H1 (cell line): ENCODE measurements at regions not wholly inside any gene's neighbourhood (a gene's known extent, or its start where the extent isn't known, plus 50 kb on each side); places are given as distances from the start of the nearest gene placed in this dataset.

Experiments
- CTCF ChIA-PET: fragments of 300-600 bp; sonication (Branson Sonifier 250); formaldehyde crosslinking; loops from one replicate; lab custom pipeline; 2021; ENCODE audit not compliant: partially characterized antibody; lab: Charles Lee
- POLR2A ChIA-PET: fragments of 300-600 bp; sonication (Branson Sonifier 250); formaldehyde crosslinking; loops from one replicate; lab custom pipeline; 2021; ENCODE audit warnings: inconsistent platforms; ENCODE audit not compliant: partially characterized antibody; lab: Charles Lee
- DNase-seq, 2 experiments: peaks; one replicate each; pipeline versions ENCODE4 v3.0.0 to v3.0.0-alpha.2; 2010 to 2022; ENCODE audit warnings: low spot score in 2 of 2, low read depth in 1 of 2, mixed read lengths in 1 of 2
- FAIRE-seq: peaks from 2 replicates; lab custom pipeline; 2011; peaks lifted over from hg19 to GRCh38; lab: Jason Lieb, UNC
- H2AFZ ChIP-seq: 2 replicates; pipeline ENCODE4 v1.8.1; 2012; ENCODE audit warnings: low read length, inconsistent platforms
- H2AK5ac ChIP-seq: 2 replicates; pipeline ENCODE4 v1.6.1; 2013; ENCODE audit warnings: low read depth, low read length
- H2BK120ac ChIP-seq: replicated peaks from 2 replicates; pipeline ENCODE3; 2013; ENCODE audit warnings: low read depth, low read length, inconsistent platforms
- H2BK12ac ChIP-seq: 2 replicates; pipeline ENCODE4 v1.6.1; 2013; ENCODE audit warnings: low read depth, low read length
- H2BK15ac ChIP-seq: 2 replicates; pipeline ENCODE4 v1.6.1; 2013; ENCODE audit warnings: low read length
- H2BK20ac ChIP-seq: 2 replicates; pipeline ENCODE4 v1.6.1; 2013; ENCODE audit warnings: low read length
- H2BK5ac ChIP-seq: 2 replicates; pipeline ENCODE4 v1.6.1; 2013; ENCODE audit warnings: low read depth, low read length
- H3K14ac ChIP-seq: 2 replicates; pipeline ENCODE4 v1.6.1; 2013; ENCODE audit warnings: inconsistent platforms; ENCODE audit not compliant: insufficient read length
- H3K18ac ChIP-seq: 2 replicates; pipeline ENCODE4 v1.6.1; 2013; ENCODE audit warnings: low read length; ENCODE audit errors: extremely low read depth
- H3K23ac ChIP-seq: 2 replicates; pipeline ENCODE4 v1.6.1; 2013; ENCODE audit warnings: inconsistent platforms; ENCODE audit not compliant: insufficient read length
- H3K23me2 ChIP-seq: 2 replicates; pipeline ENCODE4 v1.6.1; 2013; ENCODE audit warnings: low read depth, low read length
- H3K27ac ChIP-seq: 2 replicates; pipeline ENCODE4 v1.6.1; 2011; ENCODE audit warnings: low read depth, low read length, inconsistent platforms
- H3K27me3 ChIP-seq, 4 experiments: replicated peaks in 1 of 4; 1 replicate in 1 of 4; 2 replicates in 3 of 4; pipeline versions ENCODE4 v1.6.1 to v1.8.1; 2011 to 2013; ENCODE audit warnings: low read length in 3 of 4, mild to moderate bottlenecking in 3 of 4, inconsistent platforms in 2 of 4, mixed read lengths in 2 of 4, moderate library complexity in 1 of 4; ENCODE audit not compliant: control insufficient read depth in 3 of 4, insufficient read depth in 3 of 4; ENCODE audit errors: extremely low read depth in 1 of 4
- H3K36me3 ChIP-seq, 4 experiments: 2 replicates each; pipeline versions ENCODE4 v1.6.1 to v1.8.1; 2011 to 2013; ENCODE audit warnings: mild to moderate bottlenecking in 4 of 4, low read length in 3 of 4, moderate library complexity in 2 of 4, control low read depth in 1 of 4, inconsistent platforms in 1 of 4; ENCODE audit not compliant: insufficient read depth in 4 of 4, control insufficient read depth in 2 of 4
- H3K4ac ChIP-seq: replicated peaks from 2 replicates; pipeline ENCODE3; 2013; ENCODE audit warnings: low read length, low read depth, mixed read lengths, inconsistent platforms; ENCODE audit not compliant: insufficient read length
- H3K4me1 ChIP-seq, 4 experiments: replicated peaks in 1 of 4; 1 replicate in 1 of 4; 2 replicates in 3 of 4; pipeline versions ENCODE4 v1.6.1 to v1.8.1; 2011 to 2013; ENCODE audit warnings: low read length in 3 of 4, inconsistent platforms in 2 of 4, mixed read lengths in 1 of 4; ENCODE audit not compliant: insufficient read depth in 4 of 4, control insufficient read depth in 3 of 4
- H3K4me2 ChIP-seq, 2 experiments: 2 replicates each; pipeline versions ENCODE4 v1.6.1 to v1.8.1; 2011 to 2013; ENCODE audit warnings: low read depth in 2 of 2, low read length in 2 of 2, control low read depth in 1 of 2, inconsistent platforms in 1 of 2, mild to moderate bottlenecking in 1 of 2; ENCODE audit not compliant: insufficient read depth in 1 of 2
- H3K4me3 ChIP-seq, 4 experiments: fragments of 200-600, 300-600 bp in 1 of 4; sonication (generic), shearing (Covaris generic), sonication (Bioruptor Twin) in 1 of 4; 2 replicates each; pipeline versions ENCODE4 v1.5.1 to v1.8.1; 2011 to 2016; ENCODE audit warnings: low read length in 4 of 4, low read depth in 3 of 4, control low read depth in 2 of 4, inconsistent platforms in 2 of 4, mild to moderate bottlenecking in 2 of 4, mixed read lengths in 1 of 4, moderate library complexity in 1 of 4; ENCODE audit not compliant: insufficient read depth in 2 of 4; ENCODE audit errors: extremely low read depth in 1 of 4
- H3K56ac ChIP-seq: replicated peaks from 2 replicates; pipeline ENCODE3; 2013; ENCODE audit warnings: low read depth, mild to moderate bottlenecking, mixed read lengths, low read length, inconsistent platforms; ENCODE audit not compliant: insufficient read length
- H3K79me1 ChIP-seq: 2 replicates; pipeline ENCODE4 v1.6.1; 2013; ENCODE audit warnings: low read depth, low read length, control low read depth
- H3K79me2 ChIP-seq, 2 experiments: 2 replicates each; pipeline versions ENCODE4 v1.6.1 to v1.8.1; 2012 to 2013; ENCODE audit warnings: low read length in 2 of 2, mild to moderate bottlenecking in 2 of 2, inconsistent platforms in 1 of 2; ENCODE audit not compliant: insufficient read depth in 2 of 2, control insufficient read depth in 1 of 2
- H3K9ac ChIP-seq, 4 experiments: replicated peaks in 1 of 4; 1 replicate in 1 of 4; 2 replicates in 3 of 4; pipeline versions ENCODE4 v1.6.1 to v1.8.1; 2011 to 2013; ENCODE audit warnings: low read depth in 3 of 4, low read length in 3 of 4, control low read depth in 2 of 4, mild to moderate bottlenecking in 2 of 4, moderate library complexity in 2 of 4, inconsistent platforms in 1 of 4; ENCODE audit errors: extremely low read depth in 1 of 4
- H3K9me3 ChIP-seq, 2 experiments: 2 replicates each; pipeline versions ENCODE4 v1.6.1 to v1.8.1; 2012 to 2013; ENCODE audit warnings: mild to moderate bottlenecking in 2 of 2, moderate library complexity in 2 of 2, control low read depth in 1 of 2, inconsistent platforms in 1 of 2, low read depth in 1 of 2, low read length in 1 of 2, mixed read lengths in 1 of 2; ENCODE audit not compliant: insufficient read depth in 2 of 2
- H4K20me1 ChIP-seq, 2 experiments: replicated peaks in 1 of 2; 2 replicates each; pipeline versions ENCODE3 to v1.8.1; 2011 to 2013; ENCODE audit warnings: inconsistent platforms in 2 of 2, low read length in 2 of 2, mild to moderate bottlenecking in 1 of 2; ENCODE audit not compliant: insufficient read depth in 2 of 2, control insufficient read depth in 1 of 2
- H4K5ac ChIP-seq: 2 replicates; pipeline ENCODE4 v1.6.1; 2013; ENCODE audit warnings: low read length, low read depth, mixed read lengths, inconsistent platforms; ENCODE audit not compliant: insufficient read length
- H4K8ac ChIP-seq: 2 replicates; pipeline ENCODE4 v1.8.0; 2013; ENCODE audit warnings: mild to moderate bottlenecking, moderate library complexity, low read length, inconsistent platforms; ENCODE audit not compliant: insufficient read depth; ENCODE audit errors: extremely low read depth
- H4K91ac ChIP-seq: replicated peaks from 2 replicates; pipeline ENCODE3; 2013; ENCODE audit warnings: low read length, mixed read lengths, inconsistent platforms; ENCODE audit not compliant: insufficient read length
- POU5F1 ChIP-seq: IDR thresholded peaks from 2 replicates; pipeline ENCODE4 v1.6.1; 2011; ENCODE audit warnings: low read depth, mild to moderate bottlenecking, low read length, moderate library complexity
- WGBS, 2 experiments: shearing (Covaris generic) in 1 of 2; methylation state at CpG; one replicate each; pipeline versions ENCODE4 v1.1.6 to v1.1.7; 2013 to 2015; ENCODE audit warnings: low lambda C conversion rate in 2 of 2, mixed read lengths in 2 of 2, inconsistent platforms in 1 of 2, low coverage in 1 of 2, missing lambda C conversion rate in 1 of 2; ENCODE audit not compliant: insufficient replicate concordance in 2 of 2, insufficient coverage in 1 of 2, insufficient read length in 1 of 2; ENCODE audit errors: extremely low coverage in 1 of 2, missing lambda C conversion rate in 1 of 2; 5-methylcytosine and 5-hydroxymethylcytosine counted together

- WGBS, 2 experiments, result 85% methylated on average over 4 of the region's 4 CpGs; no CpG with 5 or more reads in 1 of the 2 experiments
- no peak overlapping the region for H3K4me3 ChIP-seq
- no peak overlapping the region for H2BK5ac ChIP-seq
- DNase-seq, result no peak
- H3K56ac ChIP-seq, result no peak overlapping the region
- no peak overlapping the region for H3K4me2 ChIP-seq
- FAIRE-seq, result no peak
- CTCF ChIA-PET, result no interaction called here
- no peak overlapping the region for H2AK5ac ChIP-seq
- no peaks in the 10 kb centered on the region for H4K20me1 ChIP-seq
- H3K9ac ChIP-seq, result no peak overlapping the region
- H4K5ac ChIP-seq, result no peak overlapping the region
- no peak overlapping the region for H2BK120ac ChIP-seq
- peaks cover 7% of the 10 kb centered on the region; the same call in 1 of the 2 replicates for H3K23me2 ChIP-seq
- H3K27ac ChIP-seq, result no peak overlapping the region
- H2BK12ac ChIP-seq, result no peak overlapping the region
- no peak overlapping the region for H4K8ac ChIP-seq
- H3K9me3 ChIP-seq, result no peaks in the 10 kb centered on the region
- H3K4ac ChIP-seq, result no peak overlapping the region
- no peak overlapping the region for H2BK15ac ChIP-seq
- no peaks in the 10 kb centered on the region for H3K27me3 ChIP-seq
- no peaks in the 10 kb centered on the region for H3K79me2 ChIP-seq
- H3K79me1 ChIP-seq, result no peaks in the 10 kb centered on the region
- no peaks in the 10 kb centered on the region for H3K36me3 ChIP-seq
- no peak overlapping the region for H3K14ac ChIP-seq
- no peak overlapping the region for H2BK20ac ChIP-seq
- H3K18ac ChIP-seq, result no peak overlapping the region
- H4K91ac ChIP-seq, result no peak overlapping the region
- POLR2A ChIA-PET, result no interaction called here
- no peak overlapping the region for H2AFZ ChIP-seq
- no peaks in the 10 kb centered on the region; a peak in 1 of 7 replicates for H3K4me1 ChIP-seq
- H3K23ac ChIP-seq, result no peak overlapping the region
- no peak for TF ChIP-seq POU5F1
These were observed 167.3 kb upstream of the SHH start for GRCh38 chr7:155979566-155979965.
